DOHH2 (cell line): ENCODE measurements at regions not wholly inside any gene's neighbourhood (a gene's known extent, or its start where the extent isn't known, plus 50 kb on each side); places are given as distances from the start of the nearest gene placed in this dataset.

Source experiments
- H3F3A ChIP-seq: fragments of 200-600 bp; sonication (generic), shearing (Covaris generic); 2 replicates; pipeline ENCODE4 v1.6.0; 2016; ENCODE audit warnings: antibody characterized with exemption, mild to moderate bottlenecking; ENCODE audit not compliant: control insufficient read depth, insufficient read depth
- H3K27ac ChIP-seq: fragments of 200-600 bp; sonication (generic); 2 replicates; pipeline ENCODE4 v1.5.1; 2014; ENCODE audit warnings: low read depth, mild to moderate bottlenecking, low read length, moderate library complexity
- H3K27me3 ChIP-seq: fragments of 200-600 bp; sonication (generic); 2 replicates; pipeline ENCODE4 v1.6.1; 2014; ENCODE audit warnings: mild to moderate bottlenecking, low read length, mixed read lengths; ENCODE audit not compliant: control insufficient read depth
- H3K36me3 ChIP-seq: fragments of 200-600 bp; sonication (generic); 2 replicates; pipeline ENCODE4 v1.6.1; 2014; ENCODE audit warnings: mild to moderate bottlenecking, low read length, moderate library complexity, mixed read lengths; ENCODE audit not compliant: control insufficient read depth
- H3K4me1 ChIP-seq: fragments of 200-600 bp; sonication (generic); 2 replicates; pipeline ENCODE4 v1.6.1; 2014; ENCODE audit warnings: mild to moderate bottlenecking, low read length, mixed read lengths; ENCODE audit not compliant: control insufficient read depth
- H3K4me2 ChIP-seq: fragments of 200-600 bp; sonication (generic); 2 replicates; pipeline ENCODE4 v1.6.0; 2014; ENCODE audit warnings: mild to moderate bottlenecking, low read length, moderate library complexity
- H3K4me3 ChIP-seq: fragments of 200-600 bp; sonication (generic); 2 replicates; pipeline ENCODE4 v1.5.1; 2014; ENCODE audit warnings: mild to moderate bottlenecking, low read length, mixed read lengths
- H3K79me2 ChIP-seq: fragments of 200-600 bp; sonication (generic); 2 replicates; pipeline ENCODE4 v1.6.1; 2014; ENCODE audit warnings: mild to moderate bottlenecking, low read length, mixed read lengths; ENCODE audit not compliant: control insufficient read depth
- H3K9me2 ChIP-seq: fragments of 200-600 bp; sonication (generic); replicated peaks from 2 replicates; pipeline ENCODE4 v1.6.1; 2014; ENCODE audit warnings: mild to moderate bottlenecking, low read length, mixed read lengths; ENCODE audit not compliant: control insufficient read depth
- H3K9me3 ChIP-seq: fragments of 200-600 bp; sonication (generic); 2 replicates; pipeline ENCODE4 v1.6.1; 2014; ENCODE audit warnings: antibody characterized with exemption, low read length, mixed read lengths; ENCODE audit not compliant: control insufficient read depth, insufficient read depth
- H4K20me1 ChIP-seq: fragments of 200-600 bp; sonication (generic); 2 replicates; pipeline ENCODE4 v1.6.0; 2014; ENCODE audit warnings: low read depth, mild to moderate bottlenecking, antibody characterized with exemption, low read length, moderate library complexity; ENCODE audit not compliant: control insufficient read depth, insufficient read depth
- CTCF ChIP-seq: fragments of 200-600 bp; sonication (generic); IDR thresholded peaks from one replicate; pipeline ENCODE4 v1.5.1; 2014; ENCODE audit warnings: antibody characterized with exemption, mild to moderate bottlenecking, low read depth, low read length; ENCODE audit not compliant: poor library complexity, severe bottlenecking
- EZH2phosphoT487 ChIP-seq: fragments of 200-600 bp; sonication (generic); IDR thresholded peaks from 2 replicates; pipeline ENCODE4 v1.6.1; 2017; ENCODE audit warnings: borderline replicate concordance, mild to moderate bottlenecking, antibody characterized with exemption, low read length, moderate library complexity, mixed read lengths

GRCh38 chr15:62756995-62757360, 285.6 kb upstream of the TPM1 start:
- Histone ChIP-seq H4K20me1 (no peaks in the 10 kb centered on the region), H3K4me2 (no peak overlapping the region), H3F3A (no peaks in the 10 kb centered on the region), H3K27me3 (no peaks in the 10 kb centered on the region; the same call in 1 of the 2 replicates), H3K4me1 (no peaks in the 10 kb centered on the region), H3K4me3 (no peak overlapping the region), H3K36me3 (no peaks in the 10 kb centered on the region), H3K79me2 (no peaks in the 10 kb centered on the region), H3K27ac (no peak overlapping the region), H3K9me3 (no peaks in the 10 kb centered on the region), H3K9me2 (no peaks in the 10 kb centered on the region)
- TF ChIP-seq EZH2phosphoT487: no peak

GRCh38 chr15:62757535-62757934, 285.0 kb upstream of the TPM1 start:
- Histone ChIP-seq H3K36me3 (no peaks in the 10 kb centered on the region), H3K9me3 (no peaks in the 10 kb centered on the region), H3K27me3 (no peaks in the 10 kb centered on the region), H3K27ac (no peak overlapping the region), H3K4me1 (no peaks in the 10 kb centered on the region), H3K4me2 (no peak overlapping the region), H3K79me2 (no peaks in the 10 kb centered on the region), H3K9me2 (no peaks in the 10 kb centered on the region), H4K20me1 (no peaks in the 10 kb centered on the region), H3K4me3 (no peak overlapping the region), H3F3A (no peaks in the 10 kb centered on the region)
- TF ChIP-seq EZH2phosphoT487: no peak
- TF ChIP-seq CTCF: no peak

- Histone ChIP-seq H3K27me3 (no peaks in the 10 kb centered on the region), H3K4me1 (no peaks in the 10 kb centered on the region), H3K36me3 (no peaks in the 10 kb centered on the region), H3F3A (no peaks in the 10 kb centered on the region), H3K4me3 (no peak overlapping the region), H4K20me1 (no peaks in the 10 kb centered on the region), H3K79me2 (no peaks in the 10 kb centered on the region), H3K4me2 (no peak overlapping the region), H3K9me3 (no peaks in the 10 kb centered on the region), H3K27ac (no peak overlapping the region), H3K9me2 (no peaks in the 10 kb centered on the region)
- no peak for TF ChIP-seq CTCF
- no peak for TF ChIP-seq EZH2phosphoT487
These were observed 284.2 kb upstream of the TPM1 start for GRCh38 chr15:62758126-62758951.

- Histone ChIP-seq H3K27ac (no peak overlapping the region), H3K27me3 (no peaks in the 10 kb centered on the region), H3K4me1 (no peaks in the 10 kb centered on the region), H3K4me2 (no peak overlapping the region), H3K9me3 (no peaks in the 10 kb centered on the region), H3F3A (no peaks in the 10 kb centered on the region), H3K9me2 (no peaks in the 10 kb centered on the region), H3K79me2 (no peaks in the 10 kb centered on the region), H3K36me3 (no peaks in the 10 kb centered on the region), H3K4me3 (no peak overlapping the region), H4K20me1 (no peaks in the 10 kb centered on the region)
- TF ChIP-seq EZH2phosphoT487 (no peak), CTCF (no peak)
These were observed 283.6 kb upstream of the TPM1 start for GRCh38 chr15:62758952-62759349.
